Heart left ventricle (tissue), 16 donors: ENCODE measurements at regions not wholly inside any gene's neighbourhood (a gene's known extent, or its start where the extent isn't known, plus 50 kb on each side); places are given as distances from the start of the nearest gene placed in this dataset.
A peak's percentile ranks its signal among the peaks of the same experiment; 100 is the strongest.

Source experiments
- ATAC-seq, 4 donors: fragments of 200-7000 bp; cut with Tn5 transposase; one replicate each; pipeline ENCODE4 v1.9.1; 2020 to 2022; ENCODE audit warnings: moderate library complexity in 4 of 4, mild to moderate bottlenecking in 3 of 4, moderate number of reproducible peaks in 1 of 4
- DNase-seq, 5 donors: peaks; one replicate each; pipeline ENCODE4 v3.0.0-alpha.2; 2020
- H3K27ac ChIP-seq, 12 donors: fragments of 200-600 bp; sonication (generic) in 4 of 12; one replicate each; pipeline versions ENCODE4 v1.5.0 to v1.8.0; 2016 to 2022; ENCODE audit warnings: mild to moderate bottlenecking in 2 of 12
- H3K27me3 ChIP-seq, 9 donors: fragments of 200-600 bp; sonication (generic) in 2 of 9; one replicate each; pipeline versions ENCODE4 v1.5.1 to v1.8.0; 2016 to 2022; ENCODE audit warnings: mild to moderate bottlenecking in 3 of 9
- H3K36me3 ChIP-seq, 9 donors: fragments of 200-600 bp; sonication (generic) in 2 of 9; one replicate each; pipeline versions ENCODE4 v1.5.0 to v1.8.0; 2018 to 2022; ENCODE audit warnings: mild to moderate bottlenecking in 2 of 9
- H3K4me1 ChIP-seq, 12 donors: fragments of 200-600 bp; sonication (generic) in 4 of 12; one replicate each; pipeline versions ENCODE4 v1.5.0 to v1.8.0; 2016 to 2022; ENCODE audit warnings: mild to moderate bottlenecking in 3 of 12
- H3K4me3 ChIP-seq, 12 donors: fragments of 200-600 bp; sonication (generic) in 4 of 12; one replicate each; pipeline versions ENCODE4 v1.5.0 to v1.8.0; 2017 to 2022; ENCODE audit warnings: mild to moderate bottlenecking in 9 of 12, moderate library complexity in 4 of 12
- H3K9me3 ChIP-seq, 12 donors: fragments of 200-600 bp; sonication (generic) in 4 of 12; one replicate each; pipeline versions ENCODE4 v1.5.0 to v1.8.0; 2016 to 2022; ENCODE audit warnings: mild to moderate bottlenecking in 1 of 12
- CTCF ChIP-seq, 12 donors: fragments of 200-600 bp; sonication (generic) in 4 of 12; IDR thresholded peaks; one replicate each; pipeline versions ENCODE4 v1.5.0 to v1.8.0; 2018 to 2022; ENCODE audit warnings: antibody characterized with exemption in 12 of 12, mild to moderate bottlenecking in 5 of 12
- POLR2A ChIP-seq, 2 donors: fragments of 450-650 bp; IDR thresholded peaks; one replicate each; pipeline ENCODE4 v1.6.1; 2017; ENCODE audit warnings: antibody characterized with exemption in 2 of 2, mild to moderate bottlenecking in 2 of 2, moderate library complexity in 2 of 2
- WGBS, 4 donors: extraction: QIAGEN DNeasy Blood & Tissue Kit in 2 of 4; methylation state at CpG; one replicate each; pipeline versions ENCODE4 v1.1.5 to v1.1.7; 2013 to 2018; 5-methylcytosine and 5-hydroxymethylcytosine counted together
- intact Hi-C, 10 donors: fragments of 100-400 bp; cut with DNase I; formaldehyde crosslinking; loops; one replicate each; pipeline versions ENCODE4 v1.11.1 to v1.14.2; 2022
- donor health status: ischemic (EF 13 %, LVEDD 7.1; RV severe dilation, severe dysfunction).
- donor health status: healthy with polysubstance abuse.
- donor health status: DM: no; HTN: yes; CAD: no.
- donor health status: DM: no; HTN: no; CAD: no.
- donor health status: ischemic (EF 25% LVEDD 6.9; RV normal size, moderate dysfunction).
- donor health status: ischemic (EF 25% LVEDD 5.7; RV mildly dilated, moderate dysfunction).
- donor health status: healthy.
- donor health status: DM: yes; HTN: yes; CAD: no.
- donor health status: ischemic (EF 35%, LVEDD 5.7; RV mildly dilated, moderate dysfunction).
- donor health status: nonischemic (EF 11% LVEDD 7.7; RV severe dilation, severe dysfunction).
- donor health status: DM: yes; HTN: yes; CAD: no.
- donor health status: PGD.
- donor health status: ischemic (EF 29% LVEDD 5.4; RV normal size, mild dysfunction).
- donor health status: nonischemic (EF 23%, LVEDD 6.1; RV moderate dilation, normal function).

- no peak for ATAC-seq
- Histone ChIP-seq H3K4me3 (no peak overlapping the region), H3K4me1 (peaks cover 0 to 18% (median 4%) of the 10 kb centered on the region in 12 donors), H3K36me3 (no peaks in the 10 kb centered on the region), H3K27ac (no peak overlapping the region), H3K9me3 (no peaks in the 10 kb centered on the region), H3K27me3 (no peaks in the 10 kb centered on the region)
- 88 to 90% (median 89%) methylated on average over 2 of the region's 2 CpGs for WGBS, 4 donors
- intact Hi-C loops = no loop called here
- DNase-seq = no peak
- TF ChIP-seq POLR2A (IDR thresholded peaks at IDR 0.05) = no peak
- no peak for TF ChIP-seq CTCF (IDR thresholded peaks at IDR 0.05)
Measured at GRCh38 chr5:158640593-158640980, 459.1 kb downstream of the EBF1 start.

GRCh38 chr5:158639881-158640592, 459.7 kb downstream of the EBF1 start:
- Histone ChIP-seq H3K4me1 (peaks cover 0 to 18% (median 4%) of the 10 kb centered on the region in 12 donors), H3K4me3 (no peak overlapping the region), H3K9me3 (no peaks in the 10 kb centered on the region), H3K27me3 (no peaks in the 10 kb centered on the region), H3K36me3 (no peaks in the 10 kb centered on the region), H3K27ac (no peak overlapping the region)
- intact Hi-C loops = no loop called here
- TF ChIP-seq POLR2A (IDR thresholded peaks at IDR 0.05) (no peak), CTCF (IDR thresholded peaks at IDR 0.05) (no peak)
- ATAC-seq (no peak), DNase-seq (no peak)
- 81 to 83% (median 82%) methylated on average over 5 of the region's 5 CpGs for WGBS, 4 donors

- WGBS, 4 donors = 74 to 87% (median 79%) methylated on average over 3 of the region's 3 CpGs
- H3K4me1 ChIP-seq = peaks cover 0 to 16% (median 3%) of the 10 kb centered on the region in 12 donors
- H3K9me3 ChIP-seq = no peaks in the 10 kb centered on the region
- ATAC-seq (no peak), DNase-seq (no peak)
- intact Hi-C loops = no loop called here
- no peak overlapping the region for H3K27ac ChIP-seq
- no peaks in the 10 kb centered on the region for H3K27me3 ChIP-seq
- no peaks in the 10 kb centered on the region for H3K36me3 ChIP-seq
- no peak for TF ChIP-seq POLR2A (IDR thresholded peaks at IDR 0.05)
- no peak for TF ChIP-seq CTCF (IDR thresholded peaks at IDR 0.05)
- no peak overlapping the region for H3K4me3 ChIP-seq
Measured at GRCh38 chr5:158638396-158638795, 461.3 kb downstream of the EBF1 start.

DNA sequence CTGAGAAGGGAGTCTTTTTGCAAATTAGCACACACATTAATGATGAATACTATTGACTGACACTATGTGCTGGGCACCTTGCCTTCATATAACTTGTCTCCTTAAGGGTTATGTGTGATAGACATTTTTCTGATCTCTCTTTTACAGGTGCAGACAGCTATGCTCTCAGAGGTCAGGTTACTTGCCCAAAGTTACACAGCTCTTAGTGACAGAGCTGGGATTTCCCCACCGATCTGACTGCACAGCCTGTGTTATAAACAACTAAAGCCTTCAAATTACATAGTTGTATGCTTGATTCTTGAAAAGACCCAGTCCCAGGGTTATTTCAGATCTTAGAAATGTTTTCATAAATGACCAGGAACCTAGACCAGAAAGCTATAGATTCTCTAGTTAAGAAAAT, 462.7 kb downstream of the EBF1 start:
- Histone ChIP-seq H3K27ac (peak overlapping the region in 1 of 12 donors; percentile 53), H3K36me3 (no peaks in the 10 kb centered on the region), H3K9me3 (no peaks in the 10 kb centered on the region), H3K4me1 (peaks cover 0 to 9% (median 0%) of the 10 kb centered on the region in 12 donors), H3K4me3 (no peak overlapping the region), H3K27me3 (no peaks in the 10 kb centered on the region)
- 5 to 28% (median 9%) methylated on average over 1 of the region's 1 CpG for WGBS, 4 donors
- ATAC-seq (peak in 1 of 4 donors; percentile 39), DNase-seq (no peak)
- TF ChIP-seq POLR2A (IDR thresholded peaks at IDR 0.05) (no peak), CTCF (IDR thresholded peaks at IDR 0.05) (no peak)
- intact Hi-C loops = no loop called here
